ENCODE measurements at regions not wholly inside any gene's neighbourhood (a gene's known extent, or its start where the extent isn't known, plus 50 kb on each side); places are given as distances from the start of the nearest gene placed in this dataset.

DNA sequence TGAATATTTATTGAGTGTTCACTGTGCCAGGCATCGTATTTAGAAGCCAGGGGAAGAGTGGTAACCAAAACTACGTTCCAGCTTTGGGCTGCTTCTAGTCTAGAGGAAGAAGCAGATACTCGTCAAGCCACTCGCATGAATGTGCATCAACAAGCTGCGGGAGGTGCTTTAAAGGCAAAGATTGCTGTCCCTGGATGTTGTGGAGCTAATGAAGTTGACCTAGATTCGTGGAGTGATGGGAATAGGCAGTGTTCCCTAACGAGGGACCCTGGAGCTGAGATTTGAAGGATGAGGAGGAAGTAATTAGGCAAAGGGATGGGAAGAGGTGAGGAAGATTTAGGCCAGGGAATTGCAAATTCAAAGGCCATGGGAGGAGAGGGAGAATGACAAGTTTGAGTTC, 118.9 kb downstream of the TMEM170B start:
- TF ChIP-seq TCF7L2 (IDR thresholded peaks at IDR 0.05; ENCODE audit: borderline replicate concordance, extremely low read depth, insufficient read depth, insufficient read length) (no peak), RAD21 (IDR thresholded peaks at IDR 0.05; ENCODE audit: low read depth) (no peak), SP1 (IDR thresholded peaks at IDR 0.05; ENCODE audit: low read depth) (no peak), ZFX (IDR thresholded peaks at IDR 0.05) (no peak), FOSL1 (IDR thresholded peaks at IDR 0.05; ENCODE audit: low read depth) (no peak), POLR2A (IDR thresholded peaks at IDR 0.05; ENCODE audit: borderline replicate concordance, extremely low read depth, insufficient read depth, insufficient read length) (no peak), JUND (IDR thresholded peaks at IDR 0.05) (no peak), ZNF274 (IDR thresholded peaks at IDR 0.05; ENCODE audit: low read depth, low read length) (no peak), POLR2AphosphoS5 (IDR thresholded peaks at IDR 0.05; ENCODE audit: low read depth, low read length) (no peak), EGR1 (IDR thresholded peaks at IDR 0.05; ENCODE audit: low read depth) (no peak), CBX3 (IDR thresholded peaks at IDR 0.05; ENCODE audit: low read depth) (no peak), EZH2 (IDR thresholded peaks at IDR 0.05) (no peak), CEBPB (IDR thresholded peaks at IDR 0.05; ENCODE audit: low read depth) (no peak)
- TF ChIP-seq, protein P1, sequence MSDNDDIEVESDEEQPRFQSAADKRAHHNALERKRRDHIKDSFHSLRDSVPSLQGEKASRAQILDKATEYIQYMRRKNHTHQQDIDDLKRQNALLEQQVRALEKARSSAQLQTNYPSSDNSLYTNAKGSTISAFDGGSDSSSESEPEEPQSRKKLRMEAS (IDR thresholded peaks at IDR 0.05) = no peak
- TF ChIP-seq, protein P2, sequence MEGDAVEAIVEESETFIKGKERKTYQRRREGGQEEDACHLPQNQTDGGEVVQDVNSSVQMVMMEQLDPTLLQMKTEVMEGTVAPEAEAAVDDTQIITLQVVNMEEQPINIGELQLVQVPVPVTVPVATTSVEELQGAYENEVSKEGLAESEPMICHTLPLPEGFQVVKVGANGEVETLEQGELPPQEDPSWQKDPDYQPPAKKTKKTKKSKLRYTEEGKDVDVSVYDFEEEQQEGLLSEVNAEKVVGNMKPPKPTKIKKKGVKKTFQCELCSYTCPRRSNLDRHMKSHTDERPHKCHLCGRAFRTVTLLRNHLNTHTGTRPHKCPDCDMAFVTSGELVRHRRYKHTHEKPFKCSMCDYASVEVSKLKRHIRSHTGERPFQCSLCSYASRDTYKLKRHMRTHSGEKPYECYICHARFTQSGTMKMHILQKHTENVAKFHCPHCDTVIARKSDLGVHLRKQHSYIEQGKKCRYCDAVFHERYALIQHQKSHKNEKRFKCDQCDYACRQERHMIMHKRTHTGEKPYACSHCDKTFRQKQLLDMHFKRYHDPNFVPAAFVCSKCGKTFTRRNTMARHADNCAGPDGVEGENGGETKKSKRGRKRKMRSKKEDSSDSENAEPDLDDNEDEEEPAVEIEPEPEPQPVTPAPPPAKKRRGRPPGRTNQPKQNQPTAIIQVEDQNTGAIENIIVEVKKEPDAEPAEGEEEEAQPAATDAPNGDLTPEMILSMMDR (IDR thresholded peaks at IDR 0.05 in 2 of 3, conservative IDR thresholded peaks at IDR 0.05 in 1 of 3; ENCODE audit: borderline replicate concordance in 1 of 3, insufficient read depth in 1 of 3, low read depth in 2 of 3, low read length in 2 of 3) = no peak
- TF ChIP-seq, protein P3, sequence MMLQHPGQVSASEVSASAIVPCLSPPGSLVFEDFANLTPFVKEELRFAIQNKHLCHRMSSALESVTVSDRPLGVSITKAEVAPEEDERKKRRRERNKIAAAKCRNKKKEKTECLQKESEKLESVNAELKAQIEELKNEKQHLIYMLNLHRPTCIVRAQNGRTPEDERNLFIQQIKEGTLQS (IDR thresholded peaks at IDR 0.05) = no peak
- TF ChIP-seq, protein P4, sequence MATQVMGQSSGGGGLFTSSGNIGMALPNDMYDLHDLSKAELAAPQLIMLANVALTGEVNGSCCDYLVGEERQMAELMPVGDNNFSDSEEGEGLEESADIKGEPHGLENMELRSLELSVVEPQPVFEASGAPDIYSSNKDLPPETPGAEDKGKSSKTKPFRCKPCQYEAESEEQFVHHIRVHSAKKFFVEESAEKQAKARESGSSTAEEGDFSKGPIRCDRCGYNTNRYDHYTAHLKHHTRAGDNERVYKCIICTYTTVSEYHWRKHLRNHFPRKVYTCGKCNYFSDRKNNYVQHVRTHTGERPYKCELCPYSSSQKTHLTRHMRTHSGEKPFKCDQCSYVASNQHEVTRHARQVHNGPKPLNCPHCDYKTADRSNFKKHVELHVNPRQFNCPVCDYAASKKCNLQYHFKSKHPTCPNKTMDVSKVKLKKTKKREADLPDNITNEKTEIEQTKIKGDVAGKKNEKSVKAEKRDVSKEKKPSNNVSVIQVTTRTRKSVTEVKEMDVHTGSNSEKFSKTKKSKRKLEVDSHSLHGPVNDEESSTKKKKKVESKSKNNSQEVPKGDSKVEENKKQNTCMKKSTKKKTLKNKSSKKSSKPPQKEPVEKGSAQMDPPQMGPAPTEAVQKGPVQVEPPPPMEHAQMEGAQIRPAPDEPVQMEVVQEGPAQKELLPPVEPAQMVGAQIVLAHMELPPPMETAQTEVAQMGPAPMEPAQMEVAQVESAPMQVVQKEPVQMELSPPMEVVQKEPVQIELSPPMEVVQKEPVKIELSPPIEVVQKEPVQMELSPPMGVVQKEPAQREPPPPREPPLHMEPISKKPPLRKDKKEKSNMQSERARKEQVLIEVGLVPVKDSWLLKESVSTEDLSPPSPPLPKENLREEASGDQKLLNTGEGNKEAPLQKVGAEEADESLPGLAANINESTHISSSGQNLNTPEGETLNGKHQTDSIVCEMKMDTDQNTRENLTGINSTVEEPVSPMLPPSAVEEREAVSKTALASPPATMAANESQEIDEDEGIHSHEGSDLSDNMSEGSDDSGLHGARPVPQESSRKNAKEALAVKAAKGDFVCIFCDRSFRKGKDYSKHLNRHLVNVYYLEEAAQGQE (IDR thresholded peaks at IDR 0.05; ENCODE audit: low read depth) = no peak
- Histone ChIP-seq H4K20me1 (ENCODE audit: insufficient read depth) (no peaks in the 10 kb centered on the region), H3K9ac (ENCODE audit: low read length) (no peak overlapping the region), H3K9me3 (ENCODE audit: control insufficient read depth in 1 of 2, insufficient read depth in 1 of 2, low read depth in 1 of 2, low read length in 2 of 2) (no peaks in the 10 kb centered on the region), H3K9me2 (ENCODE audit: insufficient read depth) (no peaks in the 10 kb centered on the region), H3K79me2 (ENCODE audit: insufficient read depth, low read length) (no peaks in the 10 kb centered on the region), H3K4me3 (replicated peaks in 1 of 2; ENCODE audit: low read depth in 1 of 2, low read length in 2 of 2) (no peak overlapping the region), H3K4me1 (ENCODE audit: control insufficient read depth in 1 of 2, insufficient read depth in 2 of 2, low read length in 2 of 2) (peaks cover 6 to 19% of the 10 kb centered on the region in 2 experiments), H3K36me3 (ENCODE audit: control insufficient read depth in 1 of 2, insufficient read depth in 2 of 2, low read length in 2 of 2) (no peaks in the 10 kb centered on the region), H3K27me3 (ENCODE audit: insufficient read depth, low read length) (no peaks in the 10 kb centered on the region), H2AFZ (ENCODE audit: low read depth, low read length, poor library complexity, severe bottlenecking) (no peak overlapping the region), H3K4me2 (ENCODE audit: low read length) (no peak overlapping the region), H3K27ac (ENCODE audit: low read depth, low read length) (no peak overlapping the region)
- ATAC-seq = no peak
- ChIA-PET POLR2A (interaction anchor here (1.0 kb wide), 1 partner anchor 576 kb away, joined by 4 read pairs; no protein-coding TSS in a partner anchor), CTCF (interaction anchor here (0.8 to 3.9 kb wide), 13 partner anchors 10 to 947 kb away, joined by 3 to 31 read pairs (median 5); partner anchors contain the start of gene EDN1), RAD21 (ENCODE audit: low non-redundant PET in 1 of 2, low total read pairs in 2 of 2, uncharacterized antibody in 2 of 2, unreplicated experiment in 2 of 2) (interaction anchor here (0.8 to 1.9 kb wide), 3 partner anchors 577 to 578 kb away, joined by 4 to 6 read pairs (median 4); no protein-coding TSS in a partner anchor)
- intact Hi-C loops (cut with micrococcal nuclease) = loop anchor here (5.0 to 10.0 kb wide), 2 partner anchors 496 to 848 kb away; no protein-coding TSS in a partner anchor
- DNase-seq (ENCODE audit: low read depth, low spot score) = no peak
- BruUV-seq (replicated peaks) = no TSS peak
